ENCODE measurements at regions not wholly inside any gene's neighbourhood (a gene's known extent, or its start where the extent isn't known, plus 50 kb on each side); places are given as distances from the start of the nearest gene placed in this dataset.

- DNase-seq (ENCODE audit: low spot score), result no peak
- ChIA-PET CTCF (interaction anchor here (0.5 kb wide), 1 partner anchor 519 kb away, joined by 4 read pairs; no protein-coding TSS in a partner anchor), POLR2A (ENCODE audit: low non-redundant PET) (no interaction called here)
Measured at GRCh38 chr1:98044071-98044697, 123.3 kb upstream of the DPYD start.

GRCh38 chr1:98035602-98036002 is 114.8 kb upstream of the DPYD start:
- no peak for TF ChIP-seq CTCF (conservative IDR thresholded peaks at IDR 0.05; ENCODE audit: low read depth)
- CTCF ChIA-PET, result no interaction called here
- no peak for DNase-seq (ENCODE audit: low spot score)

More at GRCh38 chr1:98044071-98044697, 123.3 kb upstream of the DPYD start:
- no peak for TF ChIP-seq CTCF (conservative IDR thresholded peaks at IDR 0.05; ENCODE audit: low read depth)
- H3K27ac ChIP-seq, result peak overlapping the region; percentile 65; the same call in 1 of the 2 replicates

GRCh38 chr1:98034505-98034904 is 113.7 kb upstream of the DPYD start:
- no peak for TF ChIP-seq CTCF (conservative IDR thresholded peaks at IDR 0.05; ENCODE audit: low read depth)
- no peak overlapping the region for H3K27ac ChIP-seq
- DNase-seq (ENCODE audit: low spot score), result no peak
- ChIA-PET CTCF (interaction anchor here (0.5 kb wide), 1 partner anchor 1574 kb away, joined by 4 read pairs; no protein-coding TSS in a partner anchor), POLR2A (ENCODE audit: low non-redundant PET) (no interaction called here)

More at GRCh38 chr1:98035602-98036002, 114.8 kb upstream of the DPYD start:
- POLR2A ChIA-PET (ENCODE audit: low non-redundant PET), result no interaction called here
- no peak overlapping the region for H3K27ac ChIP-seq

- no peak for DNase-seq (ENCODE audit: low spot score)
- no peak for TF ChIP-seq CTCF (conservative IDR thresholded peaks at IDR 0.05; ENCODE audit: low read depth)
- ChIA-PET CTCF (interaction anchor here (0.7 kb wide), 1 partner anchor 1654 kb away, joined by 3 read pairs; no protein-coding TSS in a partner anchor), POLR2A (ENCODE audit: low non-redundant PET) (no interaction called here)
- no peak overlapping the region for H3K27ac ChIP-seq
Measured at GRCh38 chr1:98032958-98033357, 112.1 kb upstream of the DPYD start.

- DNase-seq (ENCODE audit: low spot score), result no peak
- POLR2A ChIA-PET (ENCODE audit: low non-redundant PET), result no interaction called here
- no peak for TF ChIP-seq CTCF (conservative IDR thresholded peaks at IDR 0.05; ENCODE audit: low read depth)
- H3K27ac ChIP-seq, result no peak overlapping the region
- CTCF ChIA-PET, result interaction anchor here (0.7 kb wide), 1 partner anchor 144 kb away, joined by 3 read pairs; no protein-coding TSS in a partner anchor
Measured at GRCh38 chr1:98030976-98031375, 110.1 kb upstream of the DPYD start.

GRCh38 chr1:98030483-98030882 is 109.6 kb upstream of the DPYD start:
- POLR2A ChIA-PET (ENCODE audit: low non-redundant PET), result no interaction called here
- DNase-seq (ENCODE audit: low spot score), result peak; percentile 8
- no peak for TF ChIP-seq CTCF (conservative IDR thresholded peaks at IDR 0.05; ENCODE audit: low read depth)
- H3K27ac ChIP-seq, result no peak overlapping the region
- CTCF ChIA-PET, result no interaction called here

Measured in RWPE1 (cell line).